H1 (cell line): ENCODE measurements at regions not wholly inside any gene's neighbourhood (a gene's known extent, or its start where the extent isn't known, plus 50 kb on each side); places are given as distances from the start of the nearest gene placed in this dataset.

Source experiments
- CTCF ChIA-PET: fragments of 300-600 bp; sonication (Branson Sonifier 250); formaldehyde crosslinking; loops from one replicate; lab custom pipeline; 2021; ENCODE audit not compliant: partially characterized antibody; lab: Charles Lee
- POLR2A ChIA-PET: fragments of 300-600 bp; sonication (Branson Sonifier 250); formaldehyde crosslinking; loops from one replicate; lab custom pipeline; 2021; ENCODE audit warnings: inconsistent platforms; ENCODE audit not compliant: partially characterized antibody; lab: Charles Lee
- DNase-seq, 2 experiments: peaks; one replicate each; pipeline versions ENCODE4 v3.0.0 to v3.0.0-alpha.2; 2010 to 2022; ENCODE audit warnings: low spot score in 2 of 2, low read depth in 1 of 2, mixed read lengths in 1 of 2
- FAIRE-seq: peaks from 2 replicates; lab custom pipeline; 2011; peaks lifted over from hg19 to GRCh38; lab: Jason Lieb, UNC
- H2AFZ ChIP-seq: 2 replicates; pipeline ENCODE4 v1.8.1; 2012; ENCODE audit warnings: low read length, inconsistent platforms
- H2AK5ac ChIP-seq: 2 replicates; pipeline ENCODE4 v1.6.1; 2013; ENCODE audit warnings: low read depth, low read length
- H2BK120ac ChIP-seq: replicated peaks from 2 replicates; pipeline ENCODE3; 2013; ENCODE audit warnings: low read depth, low read length, inconsistent platforms
- H2BK12ac ChIP-seq: 2 replicates; pipeline ENCODE4 v1.6.1; 2013; ENCODE audit warnings: low read depth, low read length
- H2BK15ac ChIP-seq: 2 replicates; pipeline ENCODE4 v1.6.1; 2013; ENCODE audit warnings: low read length
- H2BK20ac ChIP-seq: 2 replicates; pipeline ENCODE4 v1.6.1; 2013; ENCODE audit warnings: low read length
- H2BK5ac ChIP-seq: 2 replicates; pipeline ENCODE4 v1.6.1; 2013; ENCODE audit warnings: low read depth, low read length
- H3K14ac ChIP-seq: 2 replicates; pipeline ENCODE4 v1.6.1; 2013; ENCODE audit warnings: inconsistent platforms; ENCODE audit not compliant: insufficient read length
- H3K18ac ChIP-seq: 2 replicates; pipeline ENCODE4 v1.6.1; 2013; ENCODE audit warnings: low read length; ENCODE audit errors: extremely low read depth
- H3K23ac ChIP-seq: 2 replicates; pipeline ENCODE4 v1.6.1; 2013; ENCODE audit warnings: inconsistent platforms; ENCODE audit not compliant: insufficient read length
- H3K23me2 ChIP-seq: 2 replicates; pipeline ENCODE4 v1.6.1; 2013; ENCODE audit warnings: low read depth, low read length
- H3K27ac ChIP-seq: 2 replicates; pipeline ENCODE4 v1.6.1; 2011; ENCODE audit warnings: low read depth, low read length, inconsistent platforms
- H3K27me3 ChIP-seq, 4 experiments: replicated peaks in 1 of 4; 1 replicate in 1 of 4; 2 replicates in 3 of 4; pipeline versions ENCODE4 v1.6.1 to v1.8.1; 2011 to 2013; ENCODE audit warnings: low read length in 3 of 4, mild to moderate bottlenecking in 3 of 4, inconsistent platforms in 2 of 4, mixed read lengths in 2 of 4, moderate library complexity in 1 of 4; ENCODE audit not compliant: control insufficient read depth in 3 of 4, insufficient read depth in 3 of 4; ENCODE audit errors: extremely low read depth in 1 of 4
- H3K36me3 ChIP-seq, 4 experiments: 2 replicates each; pipeline versions ENCODE4 v1.6.1 to v1.8.1; 2011 to 2013; ENCODE audit warnings: mild to moderate bottlenecking in 4 of 4, low read length in 3 of 4, moderate library complexity in 2 of 4, control low read depth in 1 of 4, inconsistent platforms in 1 of 4; ENCODE audit not compliant: insufficient read depth in 4 of 4, control insufficient read depth in 2 of 4
- H3K4ac ChIP-seq: replicated peaks from 2 replicates; pipeline ENCODE3; 2013; ENCODE audit warnings: low read length, low read depth, mixed read lengths, inconsistent platforms; ENCODE audit not compliant: insufficient read length
- H3K4me1 ChIP-seq, 4 experiments: replicated peaks in 1 of 4; 1 replicate in 1 of 4; 2 replicates in 3 of 4; pipeline versions ENCODE4 v1.6.1 to v1.8.1; 2011 to 2013; ENCODE audit warnings: low read length in 3 of 4, inconsistent platforms in 2 of 4, mixed read lengths in 1 of 4; ENCODE audit not compliant: insufficient read depth in 4 of 4, control insufficient read depth in 3 of 4
- H3K4me2 ChIP-seq, 2 experiments: 2 replicates each; pipeline versions ENCODE4 v1.6.1 to v1.8.1; 2011 to 2013; ENCODE audit warnings: low read depth in 2 of 2, low read length in 2 of 2, control low read depth in 1 of 2, inconsistent platforms in 1 of 2, mild to moderate bottlenecking in 1 of 2; ENCODE audit not compliant: insufficient read depth in 1 of 2
- H3K4me3 ChIP-seq, 4 experiments: fragments of 200-600, 300-600 bp in 1 of 4; sonication (generic), shearing (Covaris generic), sonication (Bioruptor Twin) in 1 of 4; 2 replicates each; pipeline versions ENCODE4 v1.5.1 to v1.8.1; 2011 to 2016; ENCODE audit warnings: low read length in 4 of 4, low read depth in 3 of 4, control low read depth in 2 of 4, inconsistent platforms in 2 of 4, mild to moderate bottlenecking in 2 of 4, mixed read lengths in 1 of 4, moderate library complexity in 1 of 4; ENCODE audit not compliant: insufficient read depth in 2 of 4; ENCODE audit errors: extremely low read depth in 1 of 4
- H3K56ac ChIP-seq: replicated peaks from 2 replicates; pipeline ENCODE3; 2013; ENCODE audit warnings: low read depth, mild to moderate bottlenecking, mixed read lengths, low read length, inconsistent platforms; ENCODE audit not compliant: insufficient read length
- H3K79me1 ChIP-seq: 2 replicates; pipeline ENCODE4 v1.6.1; 2013; ENCODE audit warnings: low read depth, low read length, control low read depth
- H3K79me2 ChIP-seq, 2 experiments: 2 replicates each; pipeline versions ENCODE4 v1.6.1 to v1.8.1; 2012 to 2013; ENCODE audit warnings: low read length in 2 of 2, mild to moderate bottlenecking in 2 of 2, inconsistent platforms in 1 of 2; ENCODE audit not compliant: insufficient read depth in 2 of 2, control insufficient read depth in 1 of 2
- H3K9ac ChIP-seq, 4 experiments: replicated peaks in 1 of 4; 1 replicate in 1 of 4; 2 replicates in 3 of 4; pipeline versions ENCODE4 v1.6.1 to v1.8.1; 2011 to 2013; ENCODE audit warnings: low read depth in 3 of 4, low read length in 3 of 4, control low read depth in 2 of 4, mild to moderate bottlenecking in 2 of 4, moderate library complexity in 2 of 4, inconsistent platforms in 1 of 4; ENCODE audit errors: extremely low read depth in 1 of 4
- H3K9me3 ChIP-seq, 2 experiments: 2 replicates each; pipeline versions ENCODE4 v1.6.1 to v1.8.1; 2012 to 2013; ENCODE audit warnings: mild to moderate bottlenecking in 2 of 2, moderate library complexity in 2 of 2, control low read depth in 1 of 2, inconsistent platforms in 1 of 2, low read depth in 1 of 2, low read length in 1 of 2, mixed read lengths in 1 of 2; ENCODE audit not compliant: insufficient read depth in 2 of 2
- H4K20me1 ChIP-seq, 2 experiments: replicated peaks in 1 of 2; 2 replicates each; pipeline versions ENCODE3 to v1.8.1; 2011 to 2013; ENCODE audit warnings: inconsistent platforms in 2 of 2, low read length in 2 of 2, mild to moderate bottlenecking in 1 of 2; ENCODE audit not compliant: insufficient read depth in 2 of 2, control insufficient read depth in 1 of 2
- H4K5ac ChIP-seq: 2 replicates; pipeline ENCODE4 v1.6.1; 2013; ENCODE audit warnings: low read length, low read depth, mixed read lengths, inconsistent platforms; ENCODE audit not compliant: insufficient read length
- H4K8ac ChIP-seq: 2 replicates; pipeline ENCODE4 v1.8.0; 2013; ENCODE audit warnings: mild to moderate bottlenecking, moderate library complexity, low read length, inconsistent platforms; ENCODE audit not compliant: insufficient read depth; ENCODE audit errors: extremely low read depth
- H4K91ac ChIP-seq: replicated peaks from 2 replicates; pipeline ENCODE3; 2013; ENCODE audit warnings: low read length, mixed read lengths, inconsistent platforms; ENCODE audit not compliant: insufficient read length
- ASH2L ChIP-seq: fragments of 200-600, 300-600 bp; sonication (generic); IDR thresholded peaks from one replicate; pipeline ENCODE4 v1.7.1; 2017; ENCODE audit warnings: low read length
- CREB1 ChIP-seq: IDR thresholded peaks from 2 replicates; pipeline ENCODE4 v1.6.1; 2012; ENCODE audit warnings: inconsistent platforms
- RBBP5 ChIP-seq: IDR thresholded peaks from 2 replicates; pipeline ENCODE4 v1.7.1; 2012; ENCODE audit warnings: low read depth, mild to moderate bottlenecking, inconsistent platforms, low read length, moderate library complexity, borderline replicate concordance
- SIRT6 ChIP-seq: IDR thresholded peaks from one replicate; pipeline ENCODE4 v1.7.1; 2012; ENCODE audit warnings: low read length, inconsistent platforms
- SP1 ChIP-seq: IDR thresholded peaks from 2 replicates; pipeline ENCODE4 v1.6.1; 2011; ENCODE audit warnings: low read depth, low read length
- WGBS, 2 experiments: shearing (Covaris generic) in 1 of 2; methylation state at CpG; one replicate each; pipeline versions ENCODE4 v1.1.6 to v1.1.7; 2013 to 2015; ENCODE audit warnings: low lambda C conversion rate in 2 of 2, mixed read lengths in 2 of 2, inconsistent platforms in 1 of 2, low coverage in 1 of 2, missing lambda C conversion rate in 1 of 2; ENCODE audit not compliant: insufficient replicate concordance in 2 of 2, insufficient coverage in 1 of 2, insufficient read length in 1 of 2; ENCODE audit errors: extremely low coverage in 1 of 2, missing lambda C conversion rate in 1 of 2; 5-methylcytosine and 5-hydroxymethylcytosine counted together

- H2BK5ac ChIP-seq = no peak overlapping the region
- FAIRE-seq (no peak), DNase-seq (no peak)
- WGBS, 2 experiments = 47% methylated on average over 2 of the region's 2 CpGs; no CpG with 5 or more reads in 1 of the 2 experiments
- no peak overlapping the region for H2BK20ac ChIP-seq
- no peak overlapping the region for H3K4ac ChIP-seq
- H3K4me3 ChIP-seq = no peak overlapping the region
- H3K23ac ChIP-seq = no peak overlapping the region
- H4K20me1 ChIP-seq = no peaks in the 10 kb centered on the region
- H4K91ac ChIP-seq = no peak overlapping the region
- H3K4me2 ChIP-seq = no peak overlapping the region
- no peak overlapping the region for H4K5ac ChIP-seq
- no peak overlapping the region for H3K27ac ChIP-seq
- H3K23me2 ChIP-seq = no peaks in the 10 kb centered on the region
- TF ChIP-seq SIRT6 = no peak
- TF ChIP-seq ASH2L = no peak
- no peak for TF ChIP-seq CREB1
- no peak for TF ChIP-seq RBBP5
- no peak for TF ChIP-seq SP1
- H3K18ac ChIP-seq = no peak overlapping the region
- H3K36me3 ChIP-seq = no peaks in the 10 kb centered on the region
- H2AFZ ChIP-seq = no peak overlapping the region
- no peak overlapping the region for H2BK120ac ChIP-seq
- POLR2A ChIA-PET = no interaction called here
- H3K9ac ChIP-seq = no peak overlapping the region
- H3K9me3 ChIP-seq = peaks cover 7 to 14% of the 10 kb centered on the region in 2 experiments; a peak in 1 of 4 replicates
- H3K56ac ChIP-seq = no peak overlapping the region
- H2BK12ac ChIP-seq = no peak overlapping the region
- no peaks in the 10 kb centered on the region for H3K79me2 ChIP-seq
- H3K79me1 ChIP-seq = no peaks in the 10 kb centered on the region
- no peak overlapping the region for H4K8ac ChIP-seq
- H3K14ac ChIP-seq = no peak overlapping the region
- no peak overlapping the region for H2AK5ac ChIP-seq
- no peaks in the 10 kb centered on the region for H3K27me3 ChIP-seq
- no peak overlapping the region for H2BK15ac ChIP-seq
- H3K4me1 ChIP-seq = no peaks in the 10 kb centered on the region
- CTCF ChIA-PET = interaction anchor here (1.4 kb wide), 1 partner anchor 244 kb away, joined by 6 read pairs; no protein-coding TSS in a partner anchor
Measured at GRCh38 chr4:116603096-116603495, 482.3 kb downstream of the TRAM1L1 start.
